OCI-LY1 (cell line): ENCODE measurements at regions not wholly inside any gene's neighbourhood (a gene's known extent, or its start where the extent isn't known, plus 50 kb on each side); places are given as distances from the start of the nearest gene placed in this dataset.

ENCODE experiments used
- EZH2 ChIP-seq: fragments of 200-600 bp; sonication (generic), shearing (Covaris generic); IDR thresholded peaks from 2 replicates; pipeline ENCODE4 v1.8.0; 2017; ENCODE audit warnings: borderline replicate concordance, mixed run types, mild to moderate bottlenecking, antibody characterized with exemption, low read length, moderate library complexity, mixed read lengths
- TF ChIP-seq, protein P1 (sequence below): fragments of 200-600 bp; sonication (generic), shearing (Covaris generic); IDR thresholded peaks from 2 replicates; pipeline ENCODE4 v1.5.1; 2017; ENCODE audit warnings: mild to moderate bottlenecking, antibody characterized with exemption, low read length, moderate library complexity, mixed read lengths

DNA sequence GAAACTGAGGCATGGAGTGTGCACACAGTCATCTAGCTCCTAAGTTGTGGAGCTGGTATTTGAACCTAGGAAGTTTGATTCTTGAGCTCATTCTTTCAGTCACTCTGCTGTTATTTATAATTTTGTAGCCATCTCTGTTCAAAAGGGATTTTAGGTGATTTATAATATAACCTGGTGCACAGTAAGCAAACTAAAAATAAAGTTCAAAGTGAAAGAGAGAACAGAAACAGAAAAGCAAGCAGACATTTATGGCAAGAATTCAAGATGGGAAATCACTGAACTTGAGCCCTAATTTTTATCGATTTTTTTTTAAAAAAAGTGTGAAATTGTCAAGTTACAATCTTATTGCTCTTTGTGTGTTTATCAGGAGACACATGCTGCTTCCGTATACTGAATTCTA, 71.4 kb upstream of the SLC7A14 start:
- TF ChIP-seq, protein P1, sequence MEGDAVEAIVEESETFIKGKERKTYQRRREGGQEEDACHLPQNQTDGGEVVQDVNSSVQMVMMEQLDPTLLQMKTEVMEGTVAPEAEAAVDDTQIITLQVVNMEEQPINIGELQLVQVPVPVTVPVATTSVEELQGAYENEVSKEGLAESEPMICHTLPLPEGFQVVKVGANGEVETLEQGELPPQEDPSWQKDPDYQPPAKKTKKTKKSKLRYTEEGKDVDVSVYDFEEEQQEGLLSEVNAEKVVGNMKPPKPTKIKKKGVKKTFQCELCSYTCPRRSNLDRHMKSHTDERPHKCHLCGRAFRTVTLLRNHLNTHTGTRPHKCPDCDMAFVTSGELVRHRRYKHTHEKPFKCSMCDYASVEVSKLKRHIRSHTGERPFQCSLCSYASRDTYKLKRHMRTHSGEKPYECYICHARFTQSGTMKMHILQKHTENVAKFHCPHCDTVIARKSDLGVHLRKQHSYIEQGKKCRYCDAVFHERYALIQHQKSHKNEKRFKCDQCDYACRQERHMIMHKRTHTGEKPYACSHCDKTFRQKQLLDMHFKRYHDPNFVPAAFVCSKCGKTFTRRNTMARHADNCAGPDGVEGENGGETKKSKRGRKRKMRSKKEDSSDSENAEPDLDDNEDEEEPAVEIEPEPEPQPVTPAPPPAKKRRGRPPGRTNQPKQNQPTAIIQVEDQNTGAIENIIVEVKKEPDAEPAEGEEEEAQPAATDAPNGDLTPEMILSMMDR, result no peak
- no peak for TF ChIP-seq EZH2
